ENCODE measurements at regions not wholly inside any gene's neighbourhood (a gene's known extent, or its start where the extent isn't known, plus 50 kb on each side); places are given as distances from the start of the nearest gene placed in this dataset.
"Not testable (repeated sequence)": the region's sequence is repeated elsewhere in the genome, so short reads cannot be mapped to it uniquely, and the experiment has no call there.

- no peak for DNase-seq (ENCODE audit: low read depth in 3 of 3)
Measured at GRCh38 chr5:41995193-41995592, 70.1 kb downstream of the FBXO4 start.

GRCh38 chr5:42001673-42002072 lies 76.6 kb downstream of the FBXO4 start:
- no peak for DNase-seq (ENCODE audit: low read depth in 3 of 3)

GRCh38 chr5:42003852-42004251 lies 78.8 kb downstream of the FBXO4 start:
- DNase-seq (ENCODE audit: low read depth in 3 of 3): not testable (repeated sequence)

- DNase-seq (ENCODE audit: low read depth in 3 of 3): no peak
Measured at GRCh38 chr5:42005561-42006153, 80.6 kb downstream of the FBXO4 start.

- no peak for DNase-seq (ENCODE audit: low read depth in 3 of 3)
Measured at GRCh38 chr5:42013561-42013960, 88.5 kb downstream of the FBXO4 start.

- no peak for DNase-seq (ENCODE audit: low read depth in 3 of 3)
Measured at GRCh38 chr5:42015254-42015653, 90.2 kb downstream of the FBXO4 start.

- no peak for DNase-seq (ENCODE audit: low read depth in 3 of 3)
Measured at GRCh38 chr5:42015681-42016080, 90.6 kb downstream of the FBXO4 start.

- DNase-seq (ENCODE audit: low read depth in 3 of 3): no peak
Measured at GRCh38 chr5:42020788-42021530, 95.9 kb downstream of the FBXO4 start.

- no peak for DNase-seq (ENCODE audit: low read depth in 3 of 3)
Measured at GRCh38 chr5:42021923-42022322, 96.8 kb downstream of the FBXO4 start.

- no peak for DNase-seq (ENCODE audit: low read depth in 3 of 3)
Measured at GRCh38 chr5:42022383-42022972, 97.4 kb downstream of the FBXO4 start.

GRCh38 chr5:42026446-42026845 lies 101.4 kb downstream of the FBXO4 start:
- DNase-seq (ENCODE audit: low read depth in 3 of 3): no peak

GRCh38 chr5:42032137-42032536 lies 107.1 kb downstream of the FBXO4 start:
- no peak for DNase-seq (ENCODE audit: low read depth in 3 of 3)

GRCh38 chr5:42035526-42035925 lies 110.4 kb downstream of the FBXO4 start:
- no peak for DNase-seq (ENCODE audit: low read depth in 3 of 3)

GRCh38 chr5:42036379-42036778 lies 111.3 kb downstream of the FBXO4 start:
- DNase-seq (ENCODE audit: low read depth in 3 of 3): no peak

- no peak for DNase-seq (ENCODE audit: low read depth in 3 of 3)
Measured at GRCh38 chr5:42037379-42037932, 112.4 kb downstream of the FBXO4 start.

GRCh38 chr5:42043400-42043799 lies 118.3 kb downstream of the FBXO4 start:
- DNase-seq (ENCODE audit: low read depth in 3 of 3): no peak

GRCh38 chr5:42057254-42057690 lies 132.2 kb downstream of the FBXO4 start:
- peak; percentile 33 to 37 (median 34) for DNase-seq (ENCODE audit: low read depth in 3 of 3)

- no peak for DNase-seq (ENCODE audit: low read depth in 3 of 3)
Measured at GRCh38 chr5:42059291-42059690, 134.2 kb downstream of the FBXO4 start.

- no peak for DNase-seq (ENCODE audit: low read depth in 3 of 3)
Measured at GRCh38 chr5:42059778-42060464, 134.8 kb downstream of the FBXO4 start.

- no peak for DNase-seq (ENCODE audit: low read depth in 3 of 3)
Measured at GRCh38 chr5:42061121-42061520, 136.0 kb downstream of the FBXO4 start.

GRCh38 chr5:42064821-42065220 lies 139.7 kb downstream of the FBXO4 start:
- no peak for DNase-seq (ENCODE audit: low read depth in 3 of 3)

- no peak for DNase-seq (ENCODE audit: low read depth in 3 of 3)
Measured at GRCh38 chr5:42066131-42066530, 141.1 kb downstream of the FBXO4 start.

All from stimulated activated CD4-positive, alpha-beta T cell treated with anti-CD3 and anti-CD28 coated beads, TNF-alpha, amount 100 ng/mL, for 48 hours (primary cell).